ENCODE measurements at regions not wholly inside any gene's neighbourhood (a gene's known extent, or its start where the extent isn't known, plus 50 kb on each side); places are given as distances from the start of the nearest gene placed in this dataset.

- Histone ChIP-seq H3K18ac (ENCODE audit: extremely low read depth, low read length) (no peak overlapping the region), H3K23ac (ENCODE audit: insufficient read length) (no peak overlapping the region), H4K5ac (ENCODE audit: insufficient read length, low read depth, low read length) (no peak overlapping the region), H3K4me2 (ENCODE audit: insufficient read depth in 1 of 2, low read depth in 2 of 2, low read length in 2 of 2) (no peak overlapping the region), H4K8ac (ENCODE audit: extremely low read depth, insufficient read depth, low read length) (no peak overlapping the region), H2BK120ac (replicated peaks; ENCODE audit: low read depth, low read length) (no peak overlapping the region), H4K20me1 (replicated peaks in 1 of 2; ENCODE audit: control insufficient read depth in 1 of 2, insufficient read depth in 2 of 2, low read length in 2 of 2) (no peaks in the 10 kb centered on the region), H2BK12ac (ENCODE audit: low read depth, low read length) (no peak overlapping the region), H3K27ac (ENCODE audit: low read depth, low read length) (no peak overlapping the region), H3K23me2 (ENCODE audit: low read depth, low read length) (no peaks in the 10 kb centered on the region), H2BK15ac (ENCODE audit: low read length) (no peak overlapping the region), H2AK5ac (ENCODE audit: low read depth, low read length) (no peak overlapping the region), H3K36me3 (ENCODE audit: control insufficient read depth in 2 of 4, insufficient read depth in 4 of 4, low read length in 3 of 4) (no peaks in the 10 kb centered on the region), H3K4me3 (ENCODE audit: extremely low read depth in 1 of 4, insufficient read depth in 2 of 4, low read depth in 3 of 4, low read length in 4 of 4) (no peak overlapping the region), H3K79me1 (ENCODE audit: low read depth, low read length) (no peaks in the 10 kb centered on the region), H4K91ac (replicated peaks; ENCODE audit: insufficient read length, low read length) (no peak overlapping the region), H3K56ac (replicated peaks; ENCODE audit: insufficient read length, low read depth, low read length) (no peak overlapping the region), H2BK20ac (ENCODE audit: low read length) (no peak overlapping the region), H3K4ac (replicated peaks; ENCODE audit: insufficient read length, low read depth, low read length) (no peak overlapping the region), H3K14ac (ENCODE audit: insufficient read length) (no peak overlapping the region), H3K9ac (replicated peaks in 1 of 4; ENCODE audit: extremely low read depth in 1 of 4, low read depth in 3 of 4, low read length in 3 of 4) (no peak overlapping the region), H3K9me3 (ENCODE audit: insufficient read depth in 2 of 2, low read depth in 1 of 2, low read length in 1 of 2) (no peaks in the 10 kb centered on the region), H3K4me1 (replicated peaks in 1 of 4; ENCODE audit: control insufficient read depth in 3 of 4, insufficient read depth in 4 of 4, low read length in 3 of 4) (no peaks in the 10 kb centered on the region), H2BK5ac (ENCODE audit: low read depth, low read length) (no peak overlapping the region), H3K27me3 (replicated peaks in 1 of 4; ENCODE audit: control insufficient read depth in 3 of 4, extremely low read depth in 1 of 4, insufficient read depth in 3 of 4, low read length in 3 of 4) (no peaks in the 10 kb centered on the region), H3K79me2 (ENCODE audit: control insufficient read depth in 1 of 2, insufficient read depth in 2 of 2, low read length in 2 of 2) (no peaks in the 10 kb centered on the region), H2AFZ (ENCODE audit: low read length) (no peak overlapping the region)
- POLR2A ChIA-PET (ENCODE audit: partially characterized antibody) = no interaction called here
- DNase-seq (ENCODE audit: low read depth in 1 of 2, low spot score in 2 of 2) (no peak), FAIRE-seq (no peak)
- CTCF ChIA-PET (ENCODE audit: partially characterized antibody) = no interaction called here
- WGBS, 2 experiments (ENCODE audit: extremely low coverage in 1 of 2, insufficient coverage in 1 of 2, insufficient read length in 1 of 2, insufficient replicate concordance in 2 of 2, low coverage in 1 of 2, low lambda C conversion rate in 2 of 2, missing lambda C conversion rate in 1 of 2) = 92% methylated on average over 4 of the region's 4 CpGs; no CpG with 5 or more reads in 1 of the 2 experiments
- no peak for TF ChIP-seq NANOG (IDR thresholded peaks at IDR 0.05; ENCODE audit: insufficient read depth, low read depth, low read length, poor library complexity, severe bottlenecking)
- TF ChIP-seq JUND (IDR thresholded peaks at IDR 0.05; ENCODE audit: low read length) = no peak
- TF ChIP-seq ZNF274 (IDR thresholded peaks at IDR 0.05; ENCODE audit: borderline replicate concordance, extremely low read depth, low read length) = no peak
- no peak for TF ChIP-seq POLR2A (IDR thresholded peaks at IDR 0.05; ENCODE audit: control extremely low read depth in 1 of 2, low read depth in 2 of 2, low read length in 2 of 2)
- TF ChIP-seq CREB1 (IDR thresholded peaks at IDR 0.05) = no peak
- no peak for TF ChIP-seq RFX5 (IDR thresholded peaks at IDR 0.05; ENCODE audit: borderline replicate concordance, low read depth, low read length)
- TF ChIP-seq RBBP5 (IDR thresholded peaks at IDR 0.05; ENCODE audit: borderline replicate concordance, low read depth, low read length) = no peak
- no peak for TF ChIP-seq MAX (IDR thresholded peaks at IDR 0.05)
- TF ChIP-seq JUN (IDR thresholded peaks at IDR 0.05; ENCODE audit: low read depth, low read length) = no peak
- no peak for TF ChIP-seq TCF12 (IDR thresholded peaks at IDR 0.05; ENCODE audit: low read depth, low read length)
- TF ChIP-seq USF2 (IDR thresholded peaks at IDR 0.05; ENCODE audit: low read length) = no peak
- no peak for TF ChIP-seq KDM4A (IDR thresholded peaks at IDR 0.05; ENCODE audit: low read depth, low read length, severe bottlenecking)
- TF ChIP-seq CEBPB (IDR thresholded peaks at IDR 0.05; ENCODE audit: low read depth, low read length) = no peak
- TF ChIP-seq YY1 (IDR thresholded peaks at IDR 0.05; ENCODE audit: low read depth, low read length) = no peak
- TF ChIP-seq CBX5 (IDR thresholded peaks at IDR 0.05; ENCODE audit: low read depth, low read length) = no peak
- TF ChIP-seq NRF1 (IDR thresholded peaks at IDR 0.05; ENCODE audit: low read depth, low read length) = no peak
Measured at GRCh38 chr4:167415461-167415860, 181.2 kb upstream of the SPOCK3 start.
